Naive B cell (primary cell): ENCODE measurements at regions not wholly inside any gene's neighbourhood (a gene's known extent, or its start where the extent isn't known, plus 50 kb on each side); places are given as distances from the start of the nearest gene placed in this dataset.
A peak's percentile ranks its signal among the peaks of the same experiment; 100 is the strongest.

ENCODE experiments used
- ATAC-seq, 2 donors: fragments of 150-1000 bp; cut with Tn5 transposase; 2 replicates each; pipeline ENCODE4 v1.10.0; 2021; ENCODE audit warnings: low read depth in 2 of 2, mild to moderate bottlenecking in 2 of 2, moderate library complexity in 2 of 2
- DNase-seq: peaks from one replicate; pipeline ENCODE4 v3.0.0; 2022
- H3K27ac Mint-ChIP-seq, 6 donors: one replicate each; pipeline ENCODE4 v1.8.0; 2020 to 2022; ENCODE audit warnings: mild to moderate bottlenecking in 6 of 6, mixed read lengths in 6 of 6, moderate library complexity in 5 of 6, inconsistent platforms in 2 of 6
- H3K27me3 Mint-ChIP-seq, 3 donors: one replicate each; pipeline ENCODE4 v1.8.0; 2021 to 2022; ENCODE audit warnings: mixed read lengths in 3 of 3, mild to moderate bottlenecking in 1 of 3
- H3K36me3 Mint-ChIP-seq, 2 donors: one replicate each; pipeline ENCODE4 v1.8.0; 2020 to 2022; ENCODE audit warnings: mixed read lengths in 2 of 2, inconsistent platforms in 1 of 2, mild to moderate bottlenecking in 1 of 2
- H3K4me1 Mint-ChIP-seq, 3 donors: one replicate each; pipeline ENCODE4 v1.8.0; 2020 to 2022; ENCODE audit warnings: mixed read lengths in 3 of 3, inconsistent platforms in 1 of 3, mild to moderate bottlenecking in 1 of 3, moderate library complexity in 1 of 3
- H3K4me3 Mint-ChIP-seq, 8 donors: one replicate each; pipeline ENCODE4 v1.8.0; 2020 to 2022; ENCODE audit warnings: mild to moderate bottlenecking in 8 of 8, mixed read lengths in 8 of 8, moderate library complexity in 8 of 8, inconsistent platforms in 2 of 8
- H3K9me3 Mint-ChIP-seq, 7 donors: one replicate each; pipeline ENCODE4 v1.8.0; 2020 to 2022; ENCODE audit warnings: mixed read lengths in 7 of 7, mild to moderate bottlenecking in 5 of 7, inconsistent platforms in 2 of 7, moderate library complexity in 1 of 7

GRCh38 chr18:27449104-27449503 is 264.0 kb upstream of the CHST9 start:
- H3K9me3 Mint-ChIP-seq: peaks cover 0 to 11% (median 3%) of the 10 kb centered on the region in 7 donors
- no peak overlapping the region for H3K4me3 Mint-ChIP-seq
- H3K4me1 Mint-ChIP-seq: no peaks in the 10 kb centered on the region

GRCh38 chr18:27447930-27448329 is 262.8 kb upstream of the CHST9 start:
- ATAC-seq: no peak
- DNase-seq: no peak
- H3K4me1 Mint-ChIP-seq: no peaks in the 10 kb centered on the region
- peaks cover 0 to 11% (median 3%) of the 10 kb centered on the region in 7 donors for H3K9me3 Mint-ChIP-seq
- no peaks in the 10 kb centered on the region for H3K36me3 Mint-ChIP-seq
- H3K27ac Mint-ChIP-seq: no peak overlapping the region
- H3K4me3 Mint-ChIP-seq: no peak overlapping the region
- no peaks in the 10 kb centered on the region for H3K27me3 Mint-ChIP-seq

More at GRCh38 chr18:27449104-27449503, 264.0 kb upstream of the CHST9 start:
- ATAC-seq (no peak), DNase-seq (no peak)
- Mint-ChIP-seq H3K27me3 (no peaks in the 10 kb centered on the region), H3K36me3 (no peaks in the 10 kb centered on the region), H3K27ac (no peak overlapping the region)

DNA sequence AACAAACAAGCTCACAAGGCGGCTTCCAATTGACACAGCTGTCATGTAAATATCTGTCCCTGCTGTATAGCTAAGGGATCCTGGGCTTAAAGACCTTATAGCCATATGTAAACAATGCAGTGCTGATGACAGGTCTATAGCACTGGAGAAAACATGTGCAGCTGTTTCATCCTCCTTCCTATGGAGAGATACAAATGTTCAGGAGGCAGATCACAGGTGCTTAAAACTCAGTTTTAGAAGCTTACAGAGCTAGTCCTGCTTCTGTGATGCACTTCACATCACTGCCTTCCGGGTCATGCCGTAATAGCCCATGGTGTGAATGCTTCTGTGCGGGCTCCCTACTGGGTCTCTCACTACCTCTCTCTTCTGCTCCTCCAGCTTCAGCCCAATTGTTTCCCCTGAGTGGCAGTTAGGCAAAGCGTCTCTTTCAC is 262.4 kb upstream of the CHST9 start:
- Mint-ChIP-seq H3K4me3 (no peak overlapping the region), H3K9me3 (peaks cover 0 to 11% (median 3%) of the 10 kb centered on the region in 7 donors), H3K4me1 (no peaks in the 10 kb centered on the region), H3K27ac (no peak overlapping the region), H3K27me3 (no peaks in the 10 kb centered on the region), H3K36me3 (no peaks in the 10 kb centered on the region)
- DNase-seq: no peak
- no peak for ATAC-seq

- Mint-ChIP-seq H3K36me3 (no peaks in the 10 kb centered on the region), H3K4me3 (no peak overlapping the region), H3K9me3 (peaks cover 3 to 21% (median 17%) of the 10 kb centered on the region in 7 donors), H3K27ac (no peak overlapping the region), H3K4me1 (no peaks in the 10 kb centered on the region), H3K27me3 (no peaks in the 10 kb centered on the region)
- no peak for ATAC-seq
- DNase-seq: no peak
Measured at GRCh38 chr18:27430595-27430994, 245.5 kb upstream of the CHST9 start.

DNA sequence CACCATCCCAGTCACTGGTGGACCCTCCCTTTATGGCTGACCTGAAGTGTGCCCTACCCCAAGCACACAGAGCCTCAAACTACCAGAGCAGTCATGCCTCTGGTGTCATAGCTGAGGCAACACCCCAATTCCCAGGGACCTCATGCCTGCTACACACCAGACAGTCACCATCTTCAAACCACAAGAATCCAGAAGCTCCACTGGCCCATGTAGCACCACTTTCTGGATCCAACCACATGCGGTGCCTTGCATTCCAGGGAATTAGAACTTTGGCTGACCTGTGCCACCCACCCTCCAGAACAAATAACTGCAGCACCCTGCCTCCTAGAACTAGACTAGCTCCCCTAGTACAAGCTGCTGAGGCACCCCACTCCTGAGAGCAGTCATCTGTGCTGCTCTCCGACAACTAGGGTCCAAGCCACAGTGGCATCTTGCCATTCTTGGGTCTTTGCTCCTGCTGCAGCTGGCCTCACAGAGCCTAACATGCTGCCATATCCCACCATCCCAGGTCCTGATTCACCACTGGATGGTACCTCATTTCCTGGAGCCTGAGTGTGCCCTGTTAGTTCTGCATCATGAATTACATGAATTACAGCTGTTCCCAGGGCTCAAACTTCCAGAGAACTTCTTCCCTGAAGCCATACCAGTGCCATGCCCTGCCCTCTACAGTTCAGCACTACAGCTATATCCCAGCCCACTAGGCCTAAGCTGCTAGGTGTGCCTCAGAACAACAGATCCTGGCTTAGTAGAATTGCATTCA is 243.8 kb upstream of the CHST9 start:
- Mint-ChIP-seq H3K4me3 (peak overlapping the region in 1 of 8 donors; percentile 52), H3K36me3 (no peaks in the 10 kb centered on the region), H3K27me3 (no peaks in the 10 kb centered on the region), H3K4me1 (no peaks in the 10 kb centered on the region), H3K27ac (no peak overlapping the region), H3K9me3 (peaks cover 3 to 21% (median 17%) of the 10 kb centered on the region in 7 donors)
- DNase-seq (no peak), ATAC-seq (no peak)

- no peaks in the 10 kb centered on the region for H3K27me3 Mint-ChIP-seq
- DNase-seq: no peak
- no peak overlapping the region for H3K4me3 Mint-ChIP-seq
- no peak overlapping the region for H3K27ac Mint-ChIP-seq
- H3K36me3 Mint-ChIP-seq: no peaks in the 10 kb centered on the region
- no peak for ATAC-seq
- peaks cover 3 to 21% (median 17%) of the 10 kb centered on the region in 7 donors for H3K9me3 Mint-ChIP-seq
- no peaks in the 10 kb centered on the region for H3K4me1 Mint-ChIP-seq
Measured at GRCh38 chr18:27428120-27428519, 243.0 kb upstream of the CHST9 start.

DNA sequence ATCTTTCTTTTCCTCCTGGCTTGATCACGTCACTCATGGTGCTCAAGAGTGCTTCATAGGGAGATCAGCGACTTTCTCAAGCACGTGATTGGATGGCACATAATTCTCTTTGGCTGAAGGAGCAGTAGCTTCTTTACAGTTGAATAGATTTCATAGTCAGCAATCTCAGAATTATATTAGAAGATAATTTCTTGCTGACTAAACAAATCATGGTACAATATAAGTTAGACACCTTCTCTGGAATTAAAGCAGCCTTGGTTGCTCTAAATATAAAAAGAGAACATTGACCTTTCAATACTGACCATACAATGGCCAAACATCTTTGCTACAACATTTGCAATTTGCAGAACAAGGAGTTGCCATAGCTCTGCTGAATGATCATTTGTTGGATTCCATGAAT is 238.5 kb upstream of the CHST9 start:
- no peaks in the 10 kb centered on the region for H3K27me3 Mint-ChIP-seq
- no peak for ATAC-seq
- no peak overlapping the region for H3K4me3 Mint-ChIP-seq
- H3K36me3 Mint-ChIP-seq: no peaks in the 10 kb centered on the region
- no peak overlapping the region for H3K27ac Mint-ChIP-seq
- no peak for DNase-seq
- H3K9me3 Mint-ChIP-seq: peaks cover 0 to 10% (median 3%) of the 10 kb centered on the region in 7 donors
- no peaks in the 10 kb centered on the region for H3K4me1 Mint-ChIP-seq

GRCh38 chr18:27419646-27420045 is 234.5 kb upstream of the CHST9 start:
- no peaks in the 10 kb centered on the region for H3K27me3 Mint-ChIP-seq
- ATAC-seq (no peak), DNase-seq (no peak)
- H3K4me1 Mint-ChIP-seq: no peaks in the 10 kb centered on the region
- H3K9me3 Mint-ChIP-seq: peaks cover 0 to 8% (median 2%) of the 10 kb centered on the region in 7 donors
- no peak overlapping the region for H3K4me3 Mint-ChIP-seq
- no peak overlapping the region for H3K27ac Mint-ChIP-seq
- no peaks in the 10 kb centered on the region for H3K36me3 Mint-ChIP-seq

DNA sequence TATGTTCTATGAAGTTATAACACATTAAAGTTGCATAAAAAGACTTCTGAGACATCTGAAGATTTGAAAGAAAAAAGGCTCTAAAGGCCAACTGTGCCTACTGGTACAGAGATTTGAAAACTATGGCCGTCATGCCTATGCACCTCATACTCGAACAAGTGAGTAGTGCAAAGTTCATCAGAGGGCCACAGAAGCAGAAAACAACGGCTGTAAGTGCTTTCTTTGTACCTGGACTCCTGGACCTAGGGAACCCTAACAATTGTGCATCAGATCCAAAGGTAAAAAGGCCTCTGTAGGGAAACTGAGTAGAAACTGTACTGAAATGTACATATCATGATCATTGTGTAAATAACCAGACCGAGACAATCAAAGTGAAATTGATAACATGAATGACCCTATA is 230.4 kb upstream of the CHST9 start:
- ATAC-seq (no peak), DNase-seq (no peak)
- H3K36me3 Mint-ChIP-seq: no peaks in the 10 kb centered on the region
- H3K4me1 Mint-ChIP-seq: no peaks in the 10 kb centered on the region
- no peak overlapping the region for H3K27ac Mint-ChIP-seq
- H3K4me3 Mint-ChIP-seq: no peak overlapping the region
- H3K9me3 Mint-ChIP-seq: peaks cover 0 to 7% (median 3%) of the 10 kb centered on the region in 7 donors
- no peaks in the 10 kb centered on the region for H3K27me3 Mint-ChIP-seq

- Mint-ChIP-seq H3K9me3 (peaks cover 0 to 7% (median 2%) of the 10 kb centered on the region in 7 donors), H3K27me3 (no peaks in the 10 kb centered on the region), H3K27ac (no peak overlapping the region), H3K4me3 (no peak overlapping the region), H3K4me1 (no peaks in the 10 kb centered on the region), H3K36me3 (no peaks in the 10 kb centered on the region)
- ATAC-seq (no peak), DNase-seq (no peak)
Measured at GRCh38 chr18:27414682-27415081, 229.6 kb upstream of the CHST9 start.

GRCh38 chr18:27413495-27414401 is 228.6 kb upstream of the CHST9 start:
- Mint-ChIP-seq H3K36me3 (no peaks in the 10 kb centered on the region), H3K27ac (no peak overlapping the region), H3K4me1 (no peaks in the 10 kb centered on the region), H3K4me3 (no peak overlapping the region), H3K9me3 (peaks cover 0 to 6% (median 2%) of the 10 kb centered on the region in 7 donors), H3K27me3 (no peaks in the 10 kb centered on the region)
- no peak for DNase-seq
- no peak for ATAC-seq

GRCh38 chr18:27412556-27412955 is 227.4 kb upstream of the CHST9 start:
- H3K27ac Mint-ChIP-seq: no peak overlapping the region
- no peaks in the 10 kb centered on the region for H3K4me1 Mint-ChIP-seq
- H3K4me3 Mint-ChIP-seq: no peak overlapping the region
- peaks cover 0 to 4% (median 2%) of the 10 kb centered on the region in 7 donors for H3K9me3 Mint-ChIP-seq
- DNase-seq (no peak), ATAC-seq (no peak)
- H3K27me3 Mint-ChIP-seq: no peaks in the 10 kb centered on the region
- no peaks in the 10 kb centered on the region for H3K36me3 Mint-ChIP-seq

DNA sequence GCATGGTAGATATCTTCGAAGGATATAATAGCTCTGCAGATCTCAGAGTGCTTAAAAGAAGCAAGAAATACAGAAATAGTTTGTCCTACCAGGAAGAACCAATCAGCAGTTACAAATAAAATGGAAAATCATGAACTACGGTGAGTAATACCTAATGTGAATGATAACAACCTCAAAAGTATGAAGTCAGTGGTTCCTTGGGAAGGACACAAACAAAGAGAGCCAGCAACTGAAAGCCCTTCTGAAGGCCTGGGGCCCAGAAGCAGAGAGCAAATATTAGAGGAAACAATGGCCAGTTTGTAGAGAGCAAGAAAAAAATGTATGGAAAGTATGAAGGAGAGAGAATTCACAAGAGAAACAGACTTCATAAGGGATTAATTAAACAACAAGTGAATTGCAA is 226.8 kb upstream of the CHST9 start:
- Mint-ChIP-seq H3K36me3 (no peaks in the 10 kb centered on the region), H3K4me1 (no peaks in the 10 kb centered on the region), H3K27ac (no peak overlapping the region), H3K9me3 (peaks cover 0 to 4% (median 2%) of the 10 kb centered on the region in 7 donors), H3K27me3 (no peaks in the 10 kb centered on the region), H3K4me3 (no peak overlapping the region)
- DNase-seq: no peak
- ATAC-seq: no peak

DNA sequence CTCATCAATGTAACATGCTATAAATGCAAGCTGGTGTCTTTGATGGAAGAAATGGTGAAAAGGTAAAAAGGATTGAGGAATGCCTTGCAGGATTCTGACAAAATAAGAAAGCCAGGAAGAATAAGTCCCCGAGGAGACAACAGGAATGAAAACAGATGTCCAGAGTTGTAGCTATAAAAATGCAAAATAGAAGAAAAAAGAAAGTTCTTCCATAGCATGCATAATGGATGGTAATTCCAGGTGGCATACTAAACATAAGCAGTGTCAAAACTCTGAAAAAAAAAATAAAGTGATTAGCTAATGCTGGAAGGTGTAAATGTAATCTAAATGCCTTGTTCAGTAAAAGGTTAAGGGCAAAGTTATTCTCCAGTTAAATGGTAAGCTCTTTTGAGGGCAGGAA is 225.9 kb upstream of the CHST9 start:
- no peak overlapping the region for H3K27ac Mint-ChIP-seq
- no peaks in the 10 kb centered on the region for H3K27me3 Mint-ChIP-seq
- H3K9me3 Mint-ChIP-seq: peaks cover 0 to 4% (median 2%) of the 10 kb centered on the region in 7 donors
- no peaks in the 10 kb centered on the region for H3K4me1 Mint-ChIP-seq
- no peaks in the 10 kb centered on the region for H3K36me3 Mint-ChIP-seq
- no peak for ATAC-seq
- H3K4me3 Mint-ChIP-seq: no peak overlapping the region
- no peak for DNase-seq
